H1 (cell line): ENCODE measurements at regions not wholly inside any gene's neighbourhood (a gene's known extent, or its start where the extent isn't known, plus 50 kb on each side); places are given as distances from the start of the nearest gene placed in this dataset.
A peak's percentile ranks its signal among the peaks of the same experiment; 100 is the strongest.

Experiments used
- CTCF ChIA-PET: fragments of 300-600 bp; sonication (Branson Sonifier 250); formaldehyde crosslinking; loops from one replicate; lab custom pipeline; 2021; ENCODE audit not compliant: partially characterized antibody; lab: Charles Lee
- POLR2A ChIA-PET: fragments of 300-600 bp; sonication (Branson Sonifier 250); formaldehyde crosslinking; loops from one replicate; lab custom pipeline; 2021; ENCODE audit warnings: inconsistent platforms; ENCODE audit not compliant: partially characterized antibody; lab: Charles Lee
- DNase-seq, 2 experiments: peaks; one replicate each; pipeline versions ENCODE4 v3.0.0 to v3.0.0-alpha.2; 2010 to 2022; ENCODE audit warnings: low spot score in 2 of 2, low read depth in 1 of 2, mixed read lengths in 1 of 2
- FAIRE-seq: peaks from 2 replicates; lab custom pipeline; 2011; peaks lifted over from hg19 to GRCh38; lab: Jason Lieb, UNC
- H2AFZ ChIP-seq: 2 replicates; pipeline ENCODE4 v1.8.1; 2012; ENCODE audit warnings: low read length, inconsistent platforms
- H2AK5ac ChIP-seq: 2 replicates; pipeline ENCODE4 v1.6.1; 2013; ENCODE audit warnings: low read depth, low read length
- H2BK120ac ChIP-seq: replicated peaks from 2 replicates; pipeline ENCODE3; 2013; ENCODE audit warnings: low read depth, low read length, inconsistent platforms
- H2BK12ac ChIP-seq: 2 replicates; pipeline ENCODE4 v1.6.1; 2013; ENCODE audit warnings: low read depth, low read length
- H2BK15ac ChIP-seq: 2 replicates; pipeline ENCODE4 v1.6.1; 2013; ENCODE audit warnings: low read length
- H2BK20ac ChIP-seq: 2 replicates; pipeline ENCODE4 v1.6.1; 2013; ENCODE audit warnings: low read length
- H2BK5ac ChIP-seq: 2 replicates; pipeline ENCODE4 v1.6.1; 2013; ENCODE audit warnings: low read depth, low read length
- H3K14ac ChIP-seq: 2 replicates; pipeline ENCODE4 v1.6.1; 2013; ENCODE audit warnings: inconsistent platforms; ENCODE audit not compliant: insufficient read length
- H3K18ac ChIP-seq: 2 replicates; pipeline ENCODE4 v1.6.1; 2013; ENCODE audit warnings: low read length; ENCODE audit errors: extremely low read depth
- H3K23ac ChIP-seq: 2 replicates; pipeline ENCODE4 v1.6.1; 2013; ENCODE audit warnings: inconsistent platforms; ENCODE audit not compliant: insufficient read length
- H3K23me2 ChIP-seq: 2 replicates; pipeline ENCODE4 v1.6.1; 2013; ENCODE audit warnings: low read depth, low read length
- H3K27ac ChIP-seq: 2 replicates; pipeline ENCODE4 v1.6.1; 2011; ENCODE audit warnings: low read depth, low read length, inconsistent platforms
- H3K27me3 ChIP-seq, 4 experiments: replicated peaks in 1 of 4; 1 replicate in 1 of 4; 2 replicates in 3 of 4; pipeline versions ENCODE4 v1.6.1 to v1.8.1; 2011 to 2013; ENCODE audit warnings: low read length in 3 of 4, mild to moderate bottlenecking in 3 of 4, inconsistent platforms in 2 of 4, mixed read lengths in 2 of 4, moderate library complexity in 1 of 4; ENCODE audit not compliant: control insufficient read depth in 3 of 4, insufficient read depth in 3 of 4; ENCODE audit errors: extremely low read depth in 1 of 4
- H3K36me3 ChIP-seq, 4 experiments: 2 replicates each; pipeline versions ENCODE4 v1.6.1 to v1.8.1; 2011 to 2013; ENCODE audit warnings: mild to moderate bottlenecking in 4 of 4, low read length in 3 of 4, moderate library complexity in 2 of 4, control low read depth in 1 of 4, inconsistent platforms in 1 of 4; ENCODE audit not compliant: insufficient read depth in 4 of 4, control insufficient read depth in 2 of 4
- H3K4ac ChIP-seq: replicated peaks from 2 replicates; pipeline ENCODE3; 2013; ENCODE audit warnings: low read length, low read depth, mixed read lengths, inconsistent platforms; ENCODE audit not compliant: insufficient read length
- H3K4me1 ChIP-seq, 4 experiments: replicated peaks in 1 of 4; 1 replicate in 1 of 4; 2 replicates in 3 of 4; pipeline versions ENCODE4 v1.6.1 to v1.8.1; 2011 to 2013; ENCODE audit warnings: low read length in 3 of 4, inconsistent platforms in 2 of 4, mixed read lengths in 1 of 4; ENCODE audit not compliant: insufficient read depth in 4 of 4, control insufficient read depth in 3 of 4
- H3K4me2 ChIP-seq, 2 experiments: 2 replicates each; pipeline versions ENCODE4 v1.6.1 to v1.8.1; 2011 to 2013; ENCODE audit warnings: low read depth in 2 of 2, low read length in 2 of 2, control low read depth in 1 of 2, inconsistent platforms in 1 of 2, mild to moderate bottlenecking in 1 of 2; ENCODE audit not compliant: insufficient read depth in 1 of 2
- H3K4me3 ChIP-seq, 4 experiments: fragments of 200-600, 300-600 bp in 1 of 4; sonication (generic), shearing (Covaris generic), sonication (Bioruptor Twin) in 1 of 4; 2 replicates each; pipeline versions ENCODE4 v1.5.1 to v1.8.1; 2011 to 2016; ENCODE audit warnings: low read length in 4 of 4, low read depth in 3 of 4, control low read depth in 2 of 4, inconsistent platforms in 2 of 4, mild to moderate bottlenecking in 2 of 4, mixed read lengths in 1 of 4, moderate library complexity in 1 of 4; ENCODE audit not compliant: insufficient read depth in 2 of 4; ENCODE audit errors: extremely low read depth in 1 of 4
- H3K56ac ChIP-seq: replicated peaks from 2 replicates; pipeline ENCODE3; 2013; ENCODE audit warnings: low read depth, mild to moderate bottlenecking, mixed read lengths, low read length, inconsistent platforms; ENCODE audit not compliant: insufficient read length
- H3K79me1 ChIP-seq: 2 replicates; pipeline ENCODE4 v1.6.1; 2013; ENCODE audit warnings: low read depth, low read length, control low read depth
- H3K79me2 ChIP-seq, 2 experiments: 2 replicates each; pipeline versions ENCODE4 v1.6.1 to v1.8.1; 2012 to 2013; ENCODE audit warnings: low read length in 2 of 2, mild to moderate bottlenecking in 2 of 2, inconsistent platforms in 1 of 2; ENCODE audit not compliant: insufficient read depth in 2 of 2, control insufficient read depth in 1 of 2
- H3K9ac ChIP-seq, 4 experiments: replicated peaks in 1 of 4; 1 replicate in 1 of 4; 2 replicates in 3 of 4; pipeline versions ENCODE4 v1.6.1 to v1.8.1; 2011 to 2013; ENCODE audit warnings: low read depth in 3 of 4, low read length in 3 of 4, control low read depth in 2 of 4, mild to moderate bottlenecking in 2 of 4, moderate library complexity in 2 of 4, inconsistent platforms in 1 of 4; ENCODE audit errors: extremely low read depth in 1 of 4
- H3K9me3 ChIP-seq, 2 experiments: 2 replicates each; pipeline versions ENCODE4 v1.6.1 to v1.8.1; 2012 to 2013; ENCODE audit warnings: mild to moderate bottlenecking in 2 of 2, moderate library complexity in 2 of 2, control low read depth in 1 of 2, inconsistent platforms in 1 of 2, low read depth in 1 of 2, low read length in 1 of 2, mixed read lengths in 1 of 2; ENCODE audit not compliant: insufficient read depth in 2 of 2
- H4K20me1 ChIP-seq, 2 experiments: replicated peaks in 1 of 2; 2 replicates each; pipeline versions ENCODE3 to v1.8.1; 2011 to 2013; ENCODE audit warnings: inconsistent platforms in 2 of 2, low read length in 2 of 2, mild to moderate bottlenecking in 1 of 2; ENCODE audit not compliant: insufficient read depth in 2 of 2, control insufficient read depth in 1 of 2
- H4K5ac ChIP-seq: 2 replicates; pipeline ENCODE4 v1.6.1; 2013; ENCODE audit warnings: low read length, low read depth, mixed read lengths, inconsistent platforms; ENCODE audit not compliant: insufficient read length
- H4K8ac ChIP-seq: 2 replicates; pipeline ENCODE4 v1.8.0; 2013; ENCODE audit warnings: mild to moderate bottlenecking, moderate library complexity, low read length, inconsistent platforms; ENCODE audit not compliant: insufficient read depth; ENCODE audit errors: extremely low read depth
- H4K91ac ChIP-seq: replicated peaks from 2 replicates; pipeline ENCODE3; 2013; ENCODE audit warnings: low read length, mixed read lengths, inconsistent platforms; ENCODE audit not compliant: insufficient read length
- MAFK ChIP-seq: IDR thresholded peaks from 2 replicates; pipeline ENCODE4 v1.6.1; 2012; ENCODE audit warnings: low read depth, mild to moderate bottlenecking, improper control_type of control experiment, low read length
- whole genome bisulfite sequencing, 2 experiments: shearing (Covaris generic) in 1 of 2; methylation state at CpG; one replicate each; pipeline versions ENCODE4 v1.1.6 to v1.1.7; 2013 to 2015; ENCODE audit warnings: low lambda C conversion rate in 2 of 2, mixed read lengths in 2 of 2, inconsistent platforms in 1 of 2, low coverage in 1 of 2, missing lambda C conversion rate in 1 of 2; ENCODE audit not compliant: insufficient replicate concordance in 2 of 2, insufficient coverage in 1 of 2, insufficient read length in 1 of 2; ENCODE audit errors: extremely low coverage in 1 of 2, missing lambda C conversion rate in 1 of 2; 5-methylcytosine and 5-hydroxymethylcytosine counted together
- TF ChIP-seq, protein P1 (sequence below): IDR thresholded peaks from 2 replicates; pipeline ENCODE4 v1.6.1; 2012; ENCODE audit warnings: inconsistent platforms

DNA sequence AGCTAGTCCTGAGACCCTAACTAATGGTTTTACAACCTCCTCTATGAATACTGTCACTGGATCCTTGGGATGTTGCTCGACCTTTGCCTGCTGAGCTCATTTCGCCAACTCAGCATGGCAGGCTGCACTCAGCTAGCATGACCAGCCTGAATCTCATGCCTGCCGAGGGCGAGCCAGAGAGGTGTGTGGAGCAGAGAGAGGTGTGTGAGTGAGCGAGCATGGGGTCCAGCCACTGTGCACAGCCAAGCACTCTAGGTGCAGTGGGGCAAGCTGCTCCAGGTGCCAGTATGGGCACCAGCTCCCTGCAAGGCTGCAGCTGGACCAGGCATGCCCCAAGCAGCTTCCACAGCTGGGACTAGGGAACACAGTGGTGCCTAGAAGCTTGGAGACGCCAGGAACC, 410.9 kb downstream of the PCDH10 start:
- H3K4me1 ChIP-seq, result no peaks in the 10 kb centered on the region
- H3K27me3 ChIP-seq, result no peaks in the 10 kb centered on the region
- no peak for DNase-seq

More for the DNA sequence above, 410.9 kb downstream of the PCDH10 start:
- H2BK5ac ChIP-seq, result no peak overlapping the region
- no peaks in the 10 kb centered on the region for H3K79me2 ChIP-seq
- no peaks in the 10 kb centered on the region for H3K36me3 ChIP-seq
- H2AK5ac ChIP-seq, result no peak overlapping the region
- TF ChIP-seq, protein P1, sequence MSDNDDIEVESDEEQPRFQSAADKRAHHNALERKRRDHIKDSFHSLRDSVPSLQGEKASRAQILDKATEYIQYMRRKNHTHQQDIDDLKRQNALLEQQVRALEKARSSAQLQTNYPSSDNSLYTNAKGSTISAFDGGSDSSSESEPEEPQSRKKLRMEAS, result no peak
- TF ChIP-seq MAFK, result peak; percentile 64; the same call in 1 of the 2 replicates
- H2AFZ ChIP-seq, result peak overlapping the region; percentile 66
- no peak overlapping the region for H4K8ac ChIP-seq
- WGBS, 2 experiments, result 77% methylated on average over 6 of the region's 6 CpGs; no CpG with 5 or more reads in 1 of the 2 experiments
- no peak overlapping the region for H2BK15ac ChIP-seq
- no peak overlapping the region for H2BK20ac ChIP-seq
- ChIA-PET CTCF (interaction anchor here (0.9 kb wide), 1 partner anchor 36 kb away, joined by 4 read pairs; no protein-coding TSS in a partner anchor), POLR2A (no interaction called here)
- no peak for FAIRE-seq
- no peak overlapping the region for H4K91ac ChIP-seq
- H3K14ac ChIP-seq, result no peak overlapping the region
- no peaks in the 10 kb centered on the region for H3K23me2 ChIP-seq
- H3K4me3 ChIP-seq, result no peak overlapping the region
- no peak overlapping the region for H3K56ac ChIP-seq
- no peak overlapping the region for H3K23ac ChIP-seq
- H3K27ac ChIP-seq, result no peak overlapping the region
- no peaks in the 10 kb centered on the region for H3K79me1 ChIP-seq
- H3K4ac ChIP-seq, result no peak overlapping the region
- H3K18ac ChIP-seq, result 0 out of 2 replicates have a peak overlapping the region, but pooled peaks have one; percentile 29
- no peak overlapping the region; the same call in 1 of the 2 replicates for H2BK12ac ChIP-seq
- H3K9ac ChIP-seq, result no peak overlapping the region
- no peak overlapping the region for H2BK120ac ChIP-seq
- no peaks in the 10 kb centered on the region for H3K9me3 ChIP-seq
- no peak overlapping the region for H4K5ac ChIP-seq
- no peaks in the 10 kb centered on the region for H4K20me1 ChIP-seq
- no peak overlapping the region for H3K4me2 ChIP-seq
